Stomach (tissue), 4 donors: ENCODE measurements at regions not wholly inside any gene's neighbourhood (a gene's known extent, or its start where the extent isn't known, plus 50 kb on each side); places are given as distances from the start of the nearest gene placed in this dataset.

Experiments used
- EP300 ChIP-seq: sonication (generic); formaldehyde crosslinking; IDR thresholded peaks from one replicate; pipeline ENCODE4 v1.6.1; 2017; ENCODE audit warnings: antibody characterized with exemption
- TF ChIP-seq, protein P1 (sequence below), 7 experiments: fragments of 450-650 bp in 4 of 7; fragments of 200-600 bp in 3 of 7; sonication (generic) in 3 of 7; IDR thresholded peaks; one replicate each; pipeline ENCODE4 v1.5.1; 2016 to 2019; ENCODE audit warnings: antibody characterized with exemption in 7 of 7, control low read depth in 2 of 7, mild to moderate bottlenecking in 1 of 7

DNA sequence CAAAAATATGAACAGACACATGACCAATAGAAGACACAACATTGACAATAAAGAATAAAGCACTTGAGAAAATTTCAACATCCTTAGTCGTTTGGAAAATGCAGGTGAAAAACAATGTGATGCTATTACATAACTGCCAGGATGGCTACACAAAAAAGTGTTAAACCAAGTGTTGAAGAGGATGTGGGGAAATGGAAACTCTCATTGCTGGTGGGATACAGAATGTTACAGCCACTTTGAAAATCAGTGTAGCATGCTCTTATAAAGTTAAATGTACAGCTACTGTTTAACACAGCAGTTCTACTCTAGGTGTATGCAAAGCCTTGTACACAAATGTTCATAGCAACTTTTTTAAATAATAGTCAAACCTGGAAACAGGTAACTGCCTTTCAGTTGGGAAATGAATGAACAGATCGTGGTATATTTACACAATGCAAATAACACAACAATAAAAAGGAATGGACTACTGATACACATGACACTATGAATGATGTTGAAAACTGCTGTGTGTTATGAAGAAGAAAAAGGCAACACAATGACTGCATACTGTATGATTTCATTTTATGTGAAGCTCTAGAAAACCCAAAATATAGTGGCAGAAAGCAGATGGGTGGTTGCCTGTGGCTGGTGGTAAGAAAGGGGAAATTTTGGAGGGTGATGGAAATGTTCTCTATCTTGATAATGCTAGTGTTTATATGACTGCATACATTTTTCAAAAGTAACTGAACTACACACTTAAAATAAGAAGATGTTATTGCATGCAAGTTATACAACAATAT, 102.2 kb upstream of the VIPR2 start:
- TF ChIP-seq, protein P1, sequence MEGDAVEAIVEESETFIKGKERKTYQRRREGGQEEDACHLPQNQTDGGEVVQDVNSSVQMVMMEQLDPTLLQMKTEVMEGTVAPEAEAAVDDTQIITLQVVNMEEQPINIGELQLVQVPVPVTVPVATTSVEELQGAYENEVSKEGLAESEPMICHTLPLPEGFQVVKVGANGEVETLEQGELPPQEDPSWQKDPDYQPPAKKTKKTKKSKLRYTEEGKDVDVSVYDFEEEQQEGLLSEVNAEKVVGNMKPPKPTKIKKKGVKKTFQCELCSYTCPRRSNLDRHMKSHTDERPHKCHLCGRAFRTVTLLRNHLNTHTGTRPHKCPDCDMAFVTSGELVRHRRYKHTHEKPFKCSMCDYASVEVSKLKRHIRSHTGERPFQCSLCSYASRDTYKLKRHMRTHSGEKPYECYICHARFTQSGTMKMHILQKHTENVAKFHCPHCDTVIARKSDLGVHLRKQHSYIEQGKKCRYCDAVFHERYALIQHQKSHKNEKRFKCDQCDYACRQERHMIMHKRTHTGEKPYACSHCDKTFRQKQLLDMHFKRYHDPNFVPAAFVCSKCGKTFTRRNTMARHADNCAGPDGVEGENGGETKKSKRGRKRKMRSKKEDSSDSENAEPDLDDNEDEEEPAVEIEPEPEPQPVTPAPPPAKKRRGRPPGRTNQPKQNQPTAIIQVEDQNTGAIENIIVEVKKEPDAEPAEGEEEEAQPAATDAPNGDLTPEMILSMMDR (IDR thresholded peaks at IDR 0.05): no peak
- no peak for TF ChIP-seq EP300
